ENCODE measurements at regions not wholly inside any gene's neighbourhood (a gene's known extent, or its start where the extent isn't known, plus 50 kb on each side); places are given as distances from the start of the nearest gene placed in this dataset.

DNA sequence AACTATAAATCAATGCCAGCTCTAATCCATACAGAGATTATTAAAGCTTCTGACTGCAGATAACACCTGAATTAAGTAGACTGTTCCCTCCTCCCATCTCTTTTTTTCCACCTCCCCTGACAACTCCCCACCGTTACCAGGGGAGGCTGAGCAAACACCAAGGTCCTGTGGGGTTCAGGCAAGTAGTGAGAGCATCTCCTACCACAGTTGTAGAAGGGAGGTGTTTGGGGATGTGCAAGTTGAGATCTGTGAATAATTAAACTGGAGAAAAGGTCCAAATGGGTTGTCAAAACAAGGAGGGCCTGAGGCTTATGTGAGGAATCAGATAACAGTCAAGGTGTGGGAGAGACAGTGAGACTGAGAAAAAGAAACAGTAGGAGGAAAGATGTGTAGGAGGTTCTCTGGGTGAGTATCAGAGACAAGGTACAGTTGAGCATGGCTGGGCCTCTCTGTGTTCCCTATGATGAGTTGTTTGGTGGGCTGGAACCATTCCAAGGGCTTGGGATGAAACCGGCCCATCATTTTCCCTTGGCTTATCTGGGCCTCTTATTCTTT lies 194.6 kb downstream of the CYRIA start:
- Histone ChIP-seq H3K4me3 (ENCODE audit: low read depth in 1 of 5, low read length in 5 of 5) (no peak overlapping the region), H3K27me3 (ENCODE audit: control insufficient read depth in 5 of 5, insufficient read depth in 4 of 5, low read length in 5 of 5) (no peaks in the 10 kb centered on the region), H3K36me3 (ENCODE audit: control insufficient read depth in 5 of 5, insufficient read depth in 5 of 5, low read length in 5 of 5) (no peaks in the 10 kb centered on the region), H3K9me3 (ENCODE audit: control insufficient read depth in 5 of 5, low read length in 5 of 5) (no peaks in the 10 kb centered on the region), H3K9ac (ENCODE audit: low read length in 5 of 5) (no peak overlapping the region), H3K4me1 (ENCODE audit: control insufficient read depth in 5 of 5, insufficient read depth in 5 of 5, low read length in 5 of 5) (no peaks in the 10 kb centered on the region), H3K27ac (ENCODE audit: low read depth, low read length) (no peak overlapping the region)

DNA sequence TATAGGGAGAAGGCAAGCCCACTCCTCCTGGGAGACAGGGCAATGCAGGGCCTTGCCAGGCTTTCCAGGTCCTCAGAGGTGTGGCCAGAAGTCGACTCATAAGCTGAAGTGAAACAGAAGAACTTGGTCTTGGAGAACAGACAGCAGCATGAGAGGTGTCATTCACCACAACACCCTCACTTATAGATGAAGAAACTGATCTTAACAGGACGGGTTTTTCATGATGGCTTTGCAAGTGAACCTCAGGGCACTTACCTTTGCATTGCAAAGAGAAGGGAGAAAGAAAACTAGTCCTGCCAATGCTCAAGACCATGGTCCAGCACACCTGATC lies 198.8 kb downstream of the CYRIA start:
- H3K9ac ChIP-seq (ENCODE audit: low read length in 5 of 5) = no peak overlapping the region
- H3K9me3 ChIP-seq (ENCODE audit: control insufficient read depth in 5 of 5, low read length in 5 of 5) = no peaks in the 10 kb centered on the region
- no peaks in the 10 kb centered on the region for H3K36me3 ChIP-seq (ENCODE audit: control insufficient read depth in 5 of 5, insufficient read depth in 5 of 5, low read length in 5 of 5)
- no peaks in the 10 kb centered on the region for H3K4me1 ChIP-seq (ENCODE audit: control insufficient read depth in 5 of 5, insufficient read depth in 5 of 5, low read length in 5 of 5)
- peaks cover 0 to 5% (median 0%) of the 10 kb centered on the region in 5 donors for H3K27me3 ChIP-seq (ENCODE audit: control insufficient read depth in 5 of 5, insufficient read depth in 4 of 5, low read length in 5 of 5)
- no peak overlapping the region for H3K27ac ChIP-seq (ENCODE audit: low read depth, low read length)
- H3K4me3 ChIP-seq (ENCODE audit: low read depth in 1 of 5, low read length in 5 of 5) = no peak overlapping the region

DNA sequence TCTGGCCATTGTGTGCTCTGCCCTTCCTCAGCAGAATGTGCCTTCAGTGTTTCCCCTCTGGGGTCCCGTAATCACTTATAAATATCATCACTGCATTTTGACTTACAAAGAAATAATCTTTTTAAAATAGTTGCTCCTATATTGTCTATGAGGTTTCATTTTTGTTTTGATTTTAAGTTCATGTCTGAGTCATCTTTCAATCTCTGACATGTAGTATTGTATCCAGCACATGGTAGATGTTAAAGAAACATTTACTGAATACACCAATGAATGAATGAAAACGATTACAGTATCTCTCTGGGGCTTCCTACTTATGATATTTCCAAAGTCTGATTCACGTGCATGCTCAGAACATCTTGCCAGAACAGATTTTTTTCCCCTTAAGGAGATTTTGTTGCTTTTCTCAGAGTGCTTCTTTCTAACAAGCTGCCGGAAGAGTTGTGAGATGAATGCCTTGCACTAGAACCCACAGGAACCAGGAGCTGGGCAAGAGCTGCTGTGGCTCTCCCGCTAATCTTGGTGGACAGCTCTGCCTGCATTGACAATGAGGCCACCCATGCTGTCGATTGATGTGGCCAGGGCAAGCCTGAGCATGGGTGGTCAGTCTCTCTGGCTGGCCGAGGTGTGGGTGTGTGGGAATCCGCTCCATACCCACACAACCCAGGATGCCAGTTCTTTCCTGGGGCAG lies 199.4 kb downstream of the CYRIA start:
- no peaks in the 10 kb centered on the region for H3K36me3 ChIP-seq (ENCODE audit: control insufficient read depth in 5 of 5, insufficient read depth in 5 of 5, low read length in 5 of 5)
- H3K27me3 ChIP-seq (ENCODE audit: control insufficient read depth in 5 of 5, insufficient read depth in 4 of 5, low read length in 5 of 5) = peaks cover 0 to 5% (median 0%) of the 10 kb centered on the region in 5 donors
- H3K4me1 ChIP-seq (ENCODE audit: control insufficient read depth in 5 of 5, insufficient read depth in 5 of 5, low read length in 5 of 5) = no peaks in the 10 kb centered on the region
- no peaks in the 10 kb centered on the region for H3K9me3 ChIP-seq (ENCODE audit: control insufficient read depth in 5 of 5, low read length in 5 of 5)
- no peak overlapping the region for H3K9ac ChIP-seq (ENCODE audit: low read length in 5 of 5)
- no peak overlapping the region for H3K4me3 ChIP-seq (ENCODE audit: low read depth in 1 of 5, low read length in 5 of 5)
- no peak overlapping the region for H3K27ac ChIP-seq (ENCODE audit: low read depth, low read length)

DNA sequence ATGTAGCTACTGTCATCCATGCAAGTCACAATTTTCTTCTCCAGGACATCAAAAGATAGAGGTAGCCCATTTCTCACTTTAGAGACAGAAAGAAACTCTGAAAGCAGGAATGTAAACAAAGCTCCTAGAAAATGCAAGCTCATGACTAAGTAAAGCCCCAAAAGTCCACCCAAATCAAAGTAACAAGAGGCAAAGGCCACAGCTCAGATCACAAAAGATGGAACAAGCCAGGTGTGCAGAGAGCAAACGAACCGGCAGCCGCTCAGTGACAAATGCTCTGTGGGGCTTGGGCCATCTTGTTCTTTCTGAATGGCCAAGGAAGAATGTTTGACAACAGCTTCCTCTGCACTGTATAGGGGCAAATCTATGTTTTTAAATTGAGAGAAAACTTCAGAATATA lies 201.0 kb downstream of the CYRIA start:
- Histone ChIP-seq H3K9me3 (ENCODE audit: control insufficient read depth in 5 of 5, low read length in 5 of 5) (no peaks in the 10 kb centered on the region), H3K27ac (ENCODE audit: low read depth, low read length) (no peak overlapping the region), H3K27me3 (ENCODE audit: control insufficient read depth in 5 of 5, insufficient read depth in 4 of 5, low read length in 5 of 5) (peaks cover 0 to 5% (median 0%) of the 10 kb centered on the region in 5 donors), H3K4me3 (ENCODE audit: low read depth in 1 of 5, low read length in 5 of 5) (no peak overlapping the region), H3K9ac (ENCODE audit: low read length in 5 of 5) (no peak overlapping the region), H3K4me1 (ENCODE audit: control insufficient read depth in 5 of 5, insufficient read depth in 5 of 5, low read length in 5 of 5) (no peaks in the 10 kb centered on the region), H3K36me3 (ENCODE audit: control insufficient read depth in 5 of 5, insufficient read depth in 5 of 5, low read length in 5 of 5) (no peaks in the 10 kb centered on the region)

DNA sequence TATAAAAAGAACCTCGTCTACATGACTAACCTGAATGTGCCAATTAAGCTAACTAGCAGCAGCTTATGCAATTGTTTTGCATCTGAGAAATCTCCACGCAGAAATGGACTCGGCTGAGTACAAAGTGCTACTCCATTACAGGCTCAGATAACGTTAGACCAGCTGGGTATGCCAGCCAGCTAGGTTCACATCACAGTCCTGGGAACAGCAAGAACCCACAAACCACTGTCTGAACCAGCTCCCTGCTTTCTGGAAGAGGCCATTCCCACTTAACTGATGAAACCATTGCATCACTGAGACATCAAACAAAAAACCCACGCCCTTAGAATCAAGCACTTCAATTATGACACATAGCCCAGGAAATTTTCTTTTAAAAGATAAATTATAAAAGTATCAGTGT lies 202.7 kb downstream of the CYRIA start:
- no peaks in the 10 kb centered on the region for H3K9me3 ChIP-seq (ENCODE audit: control insufficient read depth in 5 of 5, low read length in 5 of 5)
- H3K4me1 ChIP-seq (ENCODE audit: control insufficient read depth in 5 of 5, insufficient read depth in 5 of 5, low read length in 5 of 5) = no peaks in the 10 kb centered on the region
- H3K36me3 ChIP-seq (ENCODE audit: control insufficient read depth in 5 of 5, insufficient read depth in 5 of 5, low read length in 5 of 5) = no peaks in the 10 kb centered on the region
- no peak overlapping the region for H3K9ac ChIP-seq (ENCODE audit: low read length in 5 of 5)
- no peak overlapping the region for H3K27ac ChIP-seq (ENCODE audit: low read depth, low read length)
- no peak overlapping the region for H3K4me3 ChIP-seq (ENCODE audit: low read depth in 1 of 5, low read length in 5 of 5)
- H3K27me3 ChIP-seq (ENCODE audit: control insufficient read depth in 5 of 5, insufficient read depth in 4 of 5, low read length in 5 of 5) = peaks cover 0 to 5% (median 0%) of the 10 kb centered on the region in 5 donors

DNA sequence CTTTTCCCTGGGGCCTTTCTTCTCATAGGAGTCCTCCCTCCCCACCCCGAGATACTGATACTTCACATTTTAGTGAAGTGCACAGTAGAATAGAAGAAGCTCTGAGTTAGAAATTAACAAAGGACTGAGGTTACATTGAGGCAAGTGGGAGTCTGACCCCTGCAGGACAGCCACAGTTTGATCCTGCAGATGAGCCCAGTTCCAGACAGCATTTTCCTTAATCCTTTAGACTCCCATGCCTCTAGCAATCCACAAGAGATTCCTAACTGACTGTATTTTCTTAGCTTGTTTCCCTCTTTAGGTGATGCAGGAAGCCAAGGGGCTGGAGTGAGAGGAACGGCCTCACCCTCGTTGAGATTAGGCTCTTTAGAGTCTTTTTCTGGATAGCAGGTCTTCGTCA lies 204.0 kb downstream of the CYRIA start:
- H3K27me3 ChIP-seq (ENCODE audit: control insufficient read depth in 5 of 5, insufficient read depth in 4 of 5, low read length in 5 of 5) = peaks cover 0 to 5% (median 0%) of the 10 kb centered on the region in 5 donors

DNA sequence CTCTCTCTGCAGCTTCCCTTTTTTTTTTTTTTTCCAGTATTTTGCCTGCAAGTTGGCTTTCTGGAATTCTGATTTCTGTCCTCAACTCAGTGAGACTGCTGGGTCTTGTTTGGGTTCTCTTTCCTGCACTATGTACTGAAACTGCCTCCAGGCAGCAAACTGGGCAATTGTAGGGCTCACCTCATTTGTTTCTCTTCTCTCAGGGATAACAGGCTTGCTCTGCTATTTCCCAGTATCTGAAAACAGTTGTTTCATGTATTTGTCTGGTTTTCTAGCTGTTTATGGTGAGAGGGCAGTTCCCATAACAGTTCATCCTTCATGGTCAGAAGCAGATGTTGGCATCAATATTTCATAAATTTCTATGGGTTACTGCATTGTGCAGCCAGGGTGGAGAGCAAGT lies 206.0 kb downstream of the CYRIA start:
- no peaks in the 10 kb centered on the region for H3K36me3 ChIP-seq (ENCODE audit: control insufficient read depth in 5 of 5, insufficient read depth in 5 of 5, low read length in 5 of 5)
- peaks cover 0 to 4% (median 0%) of the 10 kb centered on the region in 5 donors for H3K27me3 ChIP-seq (ENCODE audit: control insufficient read depth in 5 of 5, insufficient read depth in 4 of 5, low read length in 5 of 5)
- H3K27ac ChIP-seq (ENCODE audit: low read depth, low read length) = no peak overlapping the region
- H3K9ac ChIP-seq (ENCODE audit: low read length in 5 of 5) = no peak overlapping the region
- H3K4me1 ChIP-seq (ENCODE audit: control insufficient read depth in 5 of 5, insufficient read depth in 5 of 5, low read length in 5 of 5) = no peaks in the 10 kb centered on the region
- no peak overlapping the region for H3K4me3 ChIP-seq (ENCODE audit: low read depth in 1 of 5, low read length in 5 of 5)
- H3K9me3 ChIP-seq (ENCODE audit: control insufficient read depth in 5 of 5, low read length in 5 of 5) = no peaks in the 10 kb centered on the region

More for the DNA sequence above, 204.0 kb downstream of the CYRIA start:
- no peak overlapping the region for H3K27ac ChIP-seq (ENCODE audit: low read depth, low read length)
- no peak overlapping the region for H3K4me3 ChIP-seq (ENCODE audit: low read depth in 1 of 5, low read length in 5 of 5)
- H3K9me3 ChIP-seq (ENCODE audit: control insufficient read depth in 5 of 5, low read length in 5 of 5) = no peaks in the 10 kb centered on the region
- no peaks in the 10 kb centered on the region for H3K36me3 ChIP-seq (ENCODE audit: control insufficient read depth in 5 of 5, insufficient read depth in 5 of 5, low read length in 5 of 5)
- no peak overlapping the region for H3K9ac ChIP-seq (ENCODE audit: low read length in 5 of 5)
- no peaks in the 10 kb centered on the region for H3K4me1 ChIP-seq (ENCODE audit: control insufficient read depth in 5 of 5, insufficient read depth in 5 of 5, low read length in 5 of 5)

DNA sequence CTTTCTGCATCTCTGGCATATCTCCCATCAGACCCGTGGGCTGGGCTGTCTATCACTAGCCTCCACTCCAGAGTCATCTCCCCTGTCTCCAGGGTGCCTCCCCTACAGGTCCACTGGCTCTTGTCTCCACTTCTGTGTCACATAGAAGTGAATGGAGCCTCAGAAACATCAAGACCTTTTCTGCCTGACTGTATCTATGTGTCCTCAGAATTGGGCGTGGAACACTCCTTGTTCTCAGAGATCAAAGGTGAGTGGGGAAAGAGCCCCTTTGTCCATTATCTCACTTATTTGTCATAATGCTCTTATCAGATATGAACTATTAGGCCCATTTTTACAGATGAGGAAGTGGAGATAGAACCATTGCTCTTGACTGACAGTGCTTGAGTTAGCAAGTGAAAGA lies 211.0 kb downstream of the CYRIA start:
- Histone ChIP-seq H3K36me3 (ENCODE audit: control insufficient read depth in 5 of 5, insufficient read depth in 5 of 5, low read length in 5 of 5) (no peaks in the 10 kb centered on the region), H3K4me1 (ENCODE audit: control insufficient read depth in 5 of 5, insufficient read depth in 5 of 5, low read length in 5 of 5) (no peaks in the 10 kb centered on the region), H3K27ac (ENCODE audit: low read depth, low read length) (no peak overlapping the region), H3K9ac (ENCODE audit: low read length in 5 of 5) (no peak overlapping the region), H3K4me3 (ENCODE audit: low read depth in 1 of 5, low read length in 5 of 5) (no peak overlapping the region), H3K9me3 (ENCODE audit: control insufficient read depth in 5 of 5, low read length in 5 of 5) (no peaks in the 10 kb centered on the region), H3K27me3 (ENCODE audit: control insufficient read depth in 5 of 5, insufficient read depth in 4 of 5, low read length in 5 of 5) (no peaks in the 10 kb centered on the region)

DNA sequence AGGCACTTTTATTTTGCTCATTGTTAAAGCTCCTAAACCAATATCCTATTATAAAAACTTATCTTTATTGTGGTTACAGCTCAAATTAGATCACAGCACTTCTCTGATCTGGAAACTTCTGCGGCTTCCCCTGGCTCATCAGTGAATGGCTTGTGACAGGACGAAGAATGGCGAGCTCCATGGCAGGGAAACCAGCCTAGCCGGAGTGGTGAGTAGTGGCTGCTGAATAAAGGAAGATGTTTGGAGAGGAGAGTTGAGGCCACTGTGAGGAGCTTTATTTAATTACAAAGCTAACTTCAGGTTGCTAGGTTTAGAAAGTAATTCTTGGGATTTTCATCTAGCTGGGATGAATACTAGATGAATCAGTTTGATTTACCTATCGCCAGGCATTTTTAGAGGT lies 213.5 kb downstream of the CYRIA start:
- Histone ChIP-seq H3K36me3 (ENCODE audit: control insufficient read depth in 5 of 5, insufficient read depth in 5 of 5, low read length in 5 of 5) (no peaks in the 10 kb centered on the region), H3K4me1 (ENCODE audit: control insufficient read depth in 5 of 5, insufficient read depth in 5 of 5, low read length in 5 of 5) (no peaks in the 10 kb centered on the region), H3K27ac (ENCODE audit: low read depth, low read length) (no peak overlapping the region), H3K9ac (ENCODE audit: low read length in 5 of 5) (no peak overlapping the region), H3K9me3 (ENCODE audit: control insufficient read depth in 5 of 5, low read length in 5 of 5) (no peaks in the 10 kb centered on the region), H3K27me3 (ENCODE audit: control insufficient read depth in 5 of 5, insufficient read depth in 4 of 5, low read length in 5 of 5) (no peaks in the 10 kb centered on the region), H3K4me3 (ENCODE audit: low read depth in 1 of 5, low read length in 5 of 5) (no peak overlapping the region)

DNA sequence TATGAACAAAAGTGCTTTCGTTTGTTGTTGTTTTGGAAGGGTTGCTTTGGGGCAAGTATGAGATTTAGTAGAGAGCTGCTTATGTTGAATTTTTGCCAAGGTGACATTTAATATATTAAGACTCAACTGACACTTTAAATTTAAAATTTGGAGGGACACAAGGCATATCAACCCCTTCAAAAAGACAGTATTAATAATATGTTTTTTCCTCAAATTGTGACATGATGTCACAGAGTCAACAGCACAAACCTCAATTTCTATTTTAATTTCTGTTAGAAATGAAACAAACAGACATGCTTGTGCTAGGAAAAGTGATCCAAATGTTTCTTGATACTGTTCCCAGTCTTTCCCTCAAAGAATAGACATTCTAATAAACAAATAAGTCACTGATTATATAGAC lies 218.9 kb downstream of the CYRIA start:
- H3K9me3 ChIP-seq (ENCODE audit: control insufficient read depth in 5 of 5, low read length in 5 of 5) = no peaks in the 10 kb centered on the region
- no peak overlapping the region for H3K27ac ChIP-seq (ENCODE audit: low read depth, low read length)

More for the DNA sequence above, 218.9 kb downstream of the CYRIA start:
- H3K36me3 ChIP-seq (ENCODE audit: control insufficient read depth in 5 of 5, insufficient read depth in 5 of 5, low read length in 5 of 5) = no peaks in the 10 kb centered on the region
- H3K27me3 ChIP-seq (ENCODE audit: control insufficient read depth in 5 of 5, insufficient read depth in 4 of 5, low read length in 5 of 5) = no peaks in the 10 kb centered on the region
- H3K4me3 ChIP-seq (ENCODE audit: low read depth in 1 of 5, low read length in 5 of 5) = no peak overlapping the region
- H3K4me1 ChIP-seq (ENCODE audit: control insufficient read depth in 5 of 5, insufficient read depth in 5 of 5, low read length in 5 of 5) = no peaks in the 10 kb centered on the region
- no peak overlapping the region for H3K9ac ChIP-seq (ENCODE audit: low read length in 5 of 5)
